HEK293 (cell line): ENCODE measurements at regions not wholly inside any gene's neighbourhood (a gene's known extent, or its start where the extent isn't known, plus 50 kb on each side); places are given as distances from the start of the nearest gene placed in this dataset.

Experiments used
- CTCF ChIA-PET: fragments of 350-600 bp; formaldehyde crosslinking; extraction: SDS; loops from one replicate; lab custom pipeline; 2021; ENCODE audit warnings: antibody characterized with exemption; lab: Yijun Ruan, JAX
- POLR2A ChIA-PET: fragments of 300-600 bp; formaldehyde crosslinking; extraction: SDS; loops from one replicate; lab custom pipeline; 2020; ENCODE audit warnings: antibody characterized with exemption, inconsistent platforms; lab: Yijun Ruan, JAX
- H3K27ac ChIP-seq: fragments of 200-500 bp; sonication (Bioruptor generic); 2 replicates; pipeline ENCODE4 v1.5.1; 2014; ENCODE audit warnings: low read depth, low read length, control low read depth, inconsistent platforms; ENCODE audit errors: extremely low read depth
- H3K36me3 ChIP-seq, 2 experiments: fragments of 200-500 bp in 1 of 2; sonication (Bioruptor generic) in 1 of 2; 1 replicate in 1 of 2; 2 replicates in 1 of 2; pipeline ENCODE4 v1.5.1; 2014 to 2017; ENCODE audit warnings: inconsistent platforms in 2 of 2, low read length in 2 of 2; ENCODE audit not compliant: control insufficient read depth in 2 of 2, insufficient read depth in 1 of 2
- H3K4me1 ChIP-seq: fragments of 200-500 bp; sonication (Bioruptor generic); 2 replicates; pipeline ENCODE4 v1.5.1; 2014; ENCODE audit warnings: mild to moderate bottlenecking, low read length, inconsistent platforms; ENCODE audit not compliant: control insufficient read depth, insufficient read depth
- H3K4me3 ChIP-seq: 2 replicates; pipeline ENCODE4 v1.5.1; 2011; ENCODE audit warnings: low read depth, mild to moderate bottlenecking, control low read depth, low read length, moderate library complexity
- H3K9me3 ChIP-seq: fragments of 200-500 bp; sonication (Bioruptor generic); 2 replicates; pipeline ENCODE4 v1.5.1; 2014; ENCODE audit warnings: low read depth, low read length, inconsistent platforms; ENCODE audit not compliant: control insufficient read depth, insufficient read depth
- CTCF ChIP-seq: fragments of 450-650 bp; formaldehyde crosslinking; IDR thresholded peaks from 2 replicates; pipeline ENCODE4 v1.5.1; 2016; ENCODE audit warnings: missing biosample characterization, missing genetic modification characterization
- MYNN ChIP-seq: fragments of 450-650 bp; formaldehyde crosslinking; IDR thresholded peaks from 2 replicates; pipeline ENCODE4 v1.5.1; 2016; ENCODE audit warnings: missing biosample characterization, missing genetic modification characterization, borderline replicate concordance
- PBX3 ChIP-seq: sonication (generic); formaldehyde crosslinking; IDR thresholded peaks from 2 replicates; pipeline ENCODE4 v1.8.1; 2022; ENCODE audit warnings: mild to moderate bottlenecking, moderate library complexity, missing genetic modification reagents
- WT1 ChIP-seq: fragments of 450-650 bp; formaldehyde crosslinking; IDR thresholded peaks from 2 replicates; pipeline ENCODE4 v1.5.1; 2016; ENCODE audit warnings: missing biosample characterization, missing genetic modification characterization
- YY1 ChIP-seq: fragments of 450-650 bp; formaldehyde crosslinking; IDR thresholded peaks from 2 replicates; pipeline ENCODE4 v1.5.1; 2018; ENCODE audit warnings: missing biosample characterization, missing genetic modification characterization
- ZBTB11 ChIP-seq: fragments of 450-650 bp; formaldehyde crosslinking; conservative IDR thresholded peaks from 2 replicates; pipeline ENCODE4 v1.5.1; 2016; ENCODE audit warnings: low read depth, missing biosample characterization, missing genetic modification characterization
- ZBTB17 ChIP-seq: fragments of 450-650 bp; formaldehyde crosslinking; IDR thresholded peaks from 2 replicates; pipeline ENCODE4 v1.5.1; 2016; ENCODE audit warnings: missing biosample characterization, missing genetic modification characterization
- ZBTB49 ChIP-seq: fragments of 450-650 bp; formaldehyde crosslinking; IDR thresholded peaks from 2 replicates; pipeline ENCODE4 v1.5.1; 2016; ENCODE audit warnings: missing biosample characterization, missing genetic modification characterization, low read depth
- ZFHX2 ChIP-seq: fragments of 450-650 bp; formaldehyde crosslinking; conservative IDR thresholded peaks from 2 replicates; pipeline ENCODE4 v1.5.1; 2016; ENCODE audit warnings: missing biosample characterization, missing genetic modification characterization
- ZFP37 ChIP-seq: fragments of 450-650 bp; formaldehyde crosslinking; IDR thresholded peaks from 2 replicates; pipeline ENCODE4 v1.5.1; 2016; ENCODE audit warnings: missing biosample characterization, missing genetic modification characterization
- ZFP69B ChIP-seq: fragments of 450-650 bp; formaldehyde crosslinking; IDR thresholded peaks from 2 replicates; pipeline ENCODE4 v1.5.1; 2016; ENCODE audit warnings: missing biosample characterization, missing genetic modification characterization
- ZNF248 ChIP-seq: fragments of 450-650 bp; formaldehyde crosslinking; IDR thresholded peaks from 2 replicates; pipeline ENCODE4 v1.5.1; 2017; ENCODE audit warnings: missing biosample characterization, missing genetic modification characterization
- ZNF324 ChIP-seq: fragments of 450-650 bp; formaldehyde crosslinking; IDR thresholded peaks from 2 replicates; pipeline ENCODE4 v1.5.1; 2016; ENCODE audit warnings: missing biosample characterization, missing genetic modification characterization
- ZNF37A ChIP-seq: fragments of 450-650 bp; IDR thresholded peaks from 2 replicates; pipeline ENCODE4 v1.5.1; 2018; ENCODE audit warnings: missing biosample characterization, missing genetic modification characterization
- ZNF394 ChIP-seq: fragments of 450-650 bp; formaldehyde crosslinking; IDR thresholded peaks from 2 replicates; pipeline ENCODE4 v1.5.1; 2016; ENCODE audit warnings: missing biosample characterization, missing genetic modification characterization, mild to moderate bottlenecking, moderate library complexity, borderline replicate concordance
- ZNF423 ChIP-seq: fragments of 450-650 bp; formaldehyde crosslinking; IDR thresholded peaks from 2 replicates; pipeline ENCODE4 v1.5.1; 2016; ENCODE audit warnings: missing biosample characterization, missing genetic modification characterization
- ZNF488 ChIP-seq: fragments of 450-650 bp; formaldehyde crosslinking; IDR thresholded peaks from 2 replicates; pipeline ENCODE4 v1.5.1; 2016; ENCODE audit warnings: missing biosample characterization, missing genetic modification characterization
- ZNF596 ChIP-seq: fragments of 450-650 bp; IDR thresholded peaks from 2 replicates; pipeline ENCODE4 v1.5.0; 2018; ENCODE audit warnings: missing biosample characterization, mild to moderate bottlenecking, missing genetic modification characterization, moderate library complexity
- ZSCAN16 ChIP-seq: fragments of 450-650 bp; formaldehyde crosslinking; IDR thresholded peaks from 2 replicates; pipeline ENCODE4 v1.5.1; 2016; ENCODE audit warnings: missing biosample characterization, missing genetic modification characterization

- TF ChIP-seq WT1 (tag by site-specific recombination) = no peak
- no peak for TF ChIP-seq ZNF488 (tag by site-specific recombination)
- no peak for TF ChIP-seq ZNF596 (tag by site-specific recombination)
- no peak for TF ChIP-seq ZNF248
- TF ChIP-seq ZBTB17 = no peak
- no peak for TF ChIP-seq ZNF394 (tag by site-specific recombination)
- no peak for TF ChIP-seq ZFHX2 (tag by site-specific recombination)
- TF ChIP-seq ZFP69B (tag by site-specific recombination) = no peak
- TF ChIP-seq YY1 (tag by site-specific recombination) = no peak
- TF ChIP-seq ZBTB49 (tag by site-specific recombination) = no peak
- no peak for TF ChIP-seq PBX3
- TF ChIP-seq ZNF324 (tag by site-specific recombination) = no peak
- TF ChIP-seq ZSCAN16 (tag by site-specific recombination) = no peak
- TF ChIP-seq ZFP37 (tag by site-specific recombination) = no peak
- TF ChIP-seq ZNF423 (tag by site-specific recombination) = no peak
- no peak for TF ChIP-seq MYNN
- TF ChIP-seq ZNF37A (tag by site-specific recombination) = no peak
- H3K36me3 ChIP-seq = no peaks in the 10 kb centered on the region
- CTCF ChIA-PET = no interaction called here
- H3K27ac ChIP-seq = no peak overlapping the region
- no peaks in the 10 kb centered on the region for H3K9me3 ChIP-seq
- no peak overlapping the region for H3K4me3 ChIP-seq
- POLR2A ChIA-PET = no interaction called here
- H3K4me1 ChIP-seq = no peaks in the 10 kb centered on the region
These were observed 184.0 kb upstream of the RFC3 start for GRCh38 chr13:33633701-33634545.

GRCh38 chr13:33634546-33634982 lies 183.4 kb upstream of the RFC3 start:
- ChIA-PET POLR2A (no interaction called here), CTCF (no interaction called here)
- H3K4me3 ChIP-seq = no peak overlapping the region
- H3K36me3 ChIP-seq = no peaks in the 10 kb centered on the region
- no peak overlapping the region for H3K27ac ChIP-seq
- TF ChIP-seq ZBTB11 (tag by site-specific recombination) (no peak), CTCF (0 out of 2 replicates have a peak, but pooled peaks have one; percentile 18)
- TF ChIP-seq, all 188 proteins: peak for 1
- H3K4me1 ChIP-seq = no peaks in the 10 kb centered on the region
- H3K9me3 ChIP-seq = no peaks in the 10 kb centered on the region
